GM12878 (cell line): ENCODE measurements at regions not wholly inside any gene's neighbourhood (a gene's known extent, or its start where the extent isn't known, plus 50 kb on each side); places are given as distances from the start of the nearest gene placed in this dataset.

Experiments
- ATAC-seq: fragments of 200-7000 bp; cut with Tn5 transposase; 3 replicates; pipeline ENCODE4 v1.9.1; 2020; ENCODE audit warnings: mild to moderate bottlenecking, moderate library complexity
- BruUV-seq: library from RNA; stranded (reverse); fragments of 400-500 nt; replicated peaks from 2 replicates; lab custom pipeline; 2021; lab: Mats Ljungman, UMichigan
- CTCF ChIA-PET: fragments of 300-600 bp; sonication (Branson Sonifier 250); formaldehyde crosslinking; extraction: SDS; loops from one replicate; lab custom pipeline; 2021; ENCODE audit warnings: inconsistent platforms; lab: Yijun Ruan, JAX
- POLR2A ChIA-PET: fragments of 350-600 bp; formaldehyde crosslinking; extraction: SDS; loops from one replicate; lab custom pipeline; 2021; ENCODE audit warnings: inconsistent platforms; lab: Charles Lee
- RAD21 ChIA-PET: fragments of 300-600 bp; sonication (Branson Sonifier 250); formaldehyde crosslinking; loops from one replicate; lab custom pipeline; 2023; ENCODE audit warnings: antibody characterized with exemption; ENCODE audit not compliant: unreplicated experiment; lab: Charles Lee
- SMC1A ChIA-PET: fragments of 300-600 bp; sonication (Branson Sonifier 250); formaldehyde crosslinking; loops from one replicate; lab custom pipeline; 2023; ENCODE audit not compliant: unreplicated experiment, uncharacterized antibody; lab: Charles Lee
- DNase-seq: peaks from one replicate; pipeline ENCODE4 v3.0.0-alpha.2; 2011; ENCODE audit warnings: low read depth, low spot score
- FAIRE-seq: peaks from 3 replicates; lab custom pipeline; 2011; peaks lifted over from hg19 to GRCh38; lab: Jason Lieb, UNC
- H2AFZ ChIP-seq: 2 replicates; pipeline ENCODE4 v1.6.0; 2011; ENCODE audit warnings: low read depth, low read length, control low read depth; ENCODE audit not compliant: control insufficient read depth
- H3K27ac ChIP-seq: 2 replicates; pipeline ENCODE4 v1.5.1; 2011; ENCODE audit warnings: control low read depth; ENCODE audit not compliant: control insufficient read depth, insufficient read depth
- H3K27me3 ChIP-seq, 2 experiments: replicated peaks in 1 of 2; 2 replicates each; pipeline versions ENCODE4 v1.6.0 to v1.6.1; 2011; ENCODE audit warnings: low read length in 1 of 2; ENCODE audit not compliant: control insufficient read depth in 2 of 2, insufficient read depth in 2 of 2
- H3K36me3 ChIP-seq, 2 experiments: 2 replicates each; pipeline ENCODE4 v1.5.1; 2011; ENCODE audit warnings: low read length in 1 of 2; ENCODE audit not compliant: control insufficient read depth in 2 of 2, insufficient read depth in 2 of 2
- H3K4me1 ChIP-seq: 2 replicates; pipeline ENCODE4 v1.6.1; 2011; ENCODE audit warnings: mild to moderate bottlenecking, low read length, moderate library complexity, mixed read lengths; ENCODE audit not compliant: control insufficient read depth, insufficient read depth
- H3K4me2 ChIP-seq: 2 replicates; pipeline ENCODE4 v1.6.0; 2011; ENCODE audit warnings: control low read depth; ENCODE audit not compliant: control insufficient read depth, insufficient read depth
- H3K4me3 ChIP-seq: fragments of 200-600 bp; sonication (generic); 2 replicates; pipeline ENCODE4 v1.5.1; 2016
- H3K79me2 ChIP-seq: 2 replicates; pipeline ENCODE4 v1.6.0; 2011; ENCODE audit warnings: low read length; ENCODE audit not compliant: control insufficient read depth, insufficient read depth
- H3K9ac ChIP-seq: 2 replicates; pipeline ENCODE4 v1.8.0; 2011; ENCODE audit warnings: low read length, control low read depth, mixed read lengths; ENCODE audit not compliant: control insufficient read depth, insufficient read depth
- H3K9me3 ChIP-seq: replicated peaks from 3 replicates; pipeline ENCODE4 v1.5.1; 2011; ENCODE audit warnings: mild to moderate bottlenecking, low read length; ENCODE audit not compliant: control insufficient read depth, insufficient read depth
- H4K20me1 ChIP-seq: 2 replicates; pipeline ENCODE4 v1.6.0; 2011; ENCODE audit not compliant: control insufficient read depth, insufficient read depth
- HCFC1 ChIP-seq: fragments of 150-350 bp; IDR thresholded peaks from 2 replicates; pipeline ENCODE4 v1.6.1; 2014; ENCODE audit warnings: low read length
- NKRF ChIP-seq: fragments of 450-650 bp; conservative IDR thresholded peaks from 2 replicates; pipeline ENCODE4 v1.6.1; 2017; ENCODE audit warnings: mild to moderate bottlenecking, moderate library complexity
- NR2C1 ChIP-seq: fragments of 450-650 bp; IDR thresholded peaks from 2 replicates; pipeline ENCODE4 v1.6.1; 2017; ENCODE audit warnings: antibody characterized with exemption, mild to moderate bottlenecking, moderate library complexity
- RAD51 ChIP-seq: fragments of 450-650 bp; IDR thresholded peaks from 2 replicates; pipeline ENCODE4 v1.6.1; 2016; ENCODE audit warnings: moderate library complexity, mild to moderate bottlenecking, inconsistent platforms
- RBBP5 ChIP-seq: fragments of 200-600 bp; sonication (generic); conservative IDR thresholded peaks from 2 replicates; pipeline ENCODE4 v1.6.1; 2016
- RFX5 ChIP-seq: IDR thresholded peaks from 2 replicates; pipeline ENCODE4 v1.6.1; 2011; ENCODE audit warnings: low read depth, low read length, improper control_type of control experiment
- RUNX3 ChIP-seq: IDR thresholded peaks from 2 replicates; pipeline ENCODE4 v1.6.1; 2012; ENCODE audit warnings: low read length, inconsistent platforms
- SMAD1 ChIP-seq: fragments of 450-650 bp; IDR thresholded peaks from 2 replicates; pipeline ENCODE4 v1.6.1; 2018; ENCODE audit warnings: mild to moderate bottlenecking, low read depth; ENCODE audit not compliant: partially characterized antibody
- SMARCA5 ChIP-seq: fragments of 450-650 bp; IDR thresholded peaks from 2 replicates; pipeline ENCODE4 v1.6.1; 2017; ENCODE audit warnings: mild to moderate bottlenecking
- SMC3 ChIP-seq: IDR thresholded peaks from 2 replicates; pipeline ENCODE4 v1.6.1; 2011; ENCODE audit warnings: low read length, improper control_type of control experiment, borderline replicate concordance
- SRF ChIP-seq, 2 experiments: IDR thresholded peaks; 2 replicates each; pipeline ENCODE4 v1.6.1; 2011; ENCODE audit warnings: low read depth in 2 of 2, low read length in 2 of 2, mild to moderate bottlenecking in 1 of 2, moderate library complexity in 1 of 2
- TARDBP ChIP-seq: IDR thresholded peaks from 2 replicates; pipeline ENCODE4 v1.6.1; 2016; ENCODE audit warnings: borderline replicate concordance
- ZNF217 ChIP-seq: fragments of 450-650 bp; IDR thresholded peaks from 2 replicates; pipeline ENCODE4 v1.6.1; 2017; ENCODE audit warnings: antibody characterized with exemption, mild to moderate bottlenecking
- ZNF687 ChIP-seq: fragments of 450-650 bp; IDR thresholded peaks from 2 replicates; pipeline ENCODE4 v1.6.1; 2017; ENCODE audit warnings: mild to moderate bottlenecking, moderate library complexity
- whole genome bisulfite sequencing: methylation state at CpG from one replicate; pipeline ENCODE4 v1.1.6; 2016; ENCODE audit warnings: low lambda C conversion rate; ENCODE audit not compliant: insufficient replicate concordance, insufficient coverage; ENCODE audit errors: missing lambda C conversion rate; 5-methylcytosine and 5-hydroxymethylcytosine counted together
- in situ Hi-C: fragments of 300-500 bp; cut with MboI; formaldehyde crosslinking; loops from 9 replicates; pipeline ENCODE4 v1.14.3; 2018; ENCODE audit warnings: mixed read lengths
- intact Hi-C: fragments of 100-400 bp; cut with micrococcal nuclease; formaldehyde crosslinking; loops from one replicate; pipeline ENCODE4 v1.14.2; 2022; ENCODE audit not compliant: unreplicated experiment

GRCh38 chr2:145228506-145228905, 708.6 kb upstream of the ZEB2 start:
- Histone ChIP-seq H3K4me1 (no peaks in the 10 kb centered on the region), H3K27ac (no peak overlapping the region), H3K4me3 (no peak overlapping the region), H4K20me1 (no peaks in the 10 kb centered on the region), H2AFZ (no peak overlapping the region), H3K4me2 (no peak overlapping the region), H3K36me3 (no peaks in the 10 kb centered on the region), H3K9ac (no peak overlapping the region), H3K27me3 (no peaks in the 10 kb centered on the region), H3K9me3 (no peaks in the 10 kb centered on the region), H3K79me2 (no peaks in the 10 kb centered on the region)
- in situ Hi-C loops (no loop called here), intact Hi-C loops (no loop called here)
- FAIRE-seq = no peak
- BruUV-seq = no TSS peak
- POLR2A ChIA-PET = interaction anchor here (0.7 kb wide), 1 partner anchor 523 kb away, joined by 3 read pairs; no protein-coding TSS in a partner anchor
- ATAC-seq = no peak
- 30% methylated on average over 5 of the region's 5 CpGs for WGBS
- no peak for TF ChIP-seq RAD51
- no peak for TF ChIP-seq HCFC1
- no peak for TF ChIP-seq NR2C1
- TF ChIP-seq TARDBP = no peak
- CTCF ChIA-PET = interaction anchor here (0.7 kb wide), 1 partner anchor 524 kb away, joined by 4 read pairs; no protein-coding TSS in a partner anchor
- DNase-seq = no peak
- SMC1A ChIA-PET = no interaction called here
- RAD21 ChIA-PET = no interaction called here

DNA sequence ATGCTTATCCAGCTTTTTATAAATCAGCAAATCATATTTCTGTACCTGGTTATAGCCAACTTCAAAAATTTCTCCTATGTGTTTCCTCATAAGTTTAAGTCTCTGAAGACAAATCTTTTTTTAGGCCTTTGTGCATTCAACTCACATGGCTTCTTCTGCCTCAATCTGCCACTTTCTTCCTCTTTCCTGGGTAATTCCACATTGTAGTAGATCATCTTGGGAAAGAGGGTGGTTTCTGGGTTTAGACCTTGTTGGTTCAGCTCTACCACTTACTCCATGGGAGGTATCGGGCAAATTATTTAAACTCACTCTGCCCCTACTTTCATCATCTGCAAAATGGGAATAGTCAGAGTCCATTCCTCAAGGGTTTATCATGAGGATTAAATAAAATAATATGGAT, 707.0 kb upstream of the ZEB2 start:
- Histone ChIP-seq H3K9me3 (no peaks in the 10 kb centered on the region), H3K4me3 (no peak overlapping the region), H4K20me1 (no peaks in the 10 kb centered on the region), H3K36me3 (no peaks in the 10 kb centered on the region), H3K27ac (no peak overlapping the region), H2AFZ (no peak overlapping the region), H3K4me2 (no peak overlapping the region), H3K9ac (no peak overlapping the region), H3K79me2 (no peaks in the 10 kb centered on the region), H3K4me1 (no peaks in the 10 kb centered on the region), H3K27me3 (no peaks in the 10 kb centered on the region)
- BruUV-seq = no TSS peak
- DNase-seq (no peak), FAIRE-seq (no peak), ATAC-seq (no peak)
- RAD21 ChIA-PET = no interaction called here
- POLR2A ChIA-PET = no interaction called here
- intact Hi-C loops (no loop called here), in situ Hi-C loops (no loop called here)
- SMC1A ChIA-PET = no interaction called here
- CTCF ChIA-PET = no interaction called here
- 86% methylated on average over 1 of the region's 1 CpG for WGBS
- TF ChIP-seq RBBP5 (no peak), ZNF217 (no peak), RFX5 (no peak), SMAD1 (no peak), SMC3 (no peak), NKRF (no peak), ZNF687 (no peak), SMARCA5 (no peak), SRF (IDR thresholded peaks at IDR 0.05; ENCODE audit: low read depth in 2 of 2, low read length in 2 of 2) (no peak), RUNX3 (no peak)
